Neural cell (in vitro differentiated cells): ENCODE measurements at regions not wholly inside any gene's neighbourhood (a gene's known extent, or its start where the extent isn't known, plus 50 kb on each side); places are given as distances from the start of the nearest gene placed in this dataset.

ENCODE experiments used
- EP300 ChIP-seq: fragments of 450-650 bp; conservative IDR thresholded peaks from 2 replicates; pipeline ENCODE4 v1.6.1; 2014; ENCODE audit warnings: antibody characterized with exemption, mild to moderate bottlenecking, moderate library complexity; ENCODE audit not compliant: poor library complexity, severe bottlenecking
- EZH2 ChIP-seq: fragments of 200-600, 300-800 bp; shearing (Covaris generic), sonication (generic); IDR thresholded peaks from 2 replicates; pipeline ENCODE4 v1.6.1; 2014; ENCODE audit warnings: antibody characterized with exemption, low read length, borderline replicate concordance, mild to moderate bottlenecking; ENCODE audit not compliant: insufficient read depth, poor library complexity, severe bottlenecking
- POLR2AphosphoS5 ChIP-seq: IDR thresholded peaks from 2 replicates; pipeline ENCODE4 v1.6.1; 2012
- RAD21 ChIP-seq: fragments of 450-650 bp; conservative IDR thresholded peaks from 2 replicates; pipeline ENCODE4 v1.6.1; 2014; ENCODE audit warnings: antibody characterized with exemption, mild to moderate bottlenecking, moderate library complexity
- SMC3 ChIP-seq: fragments of 450-650 bp; conservative IDR thresholded peaks from 2 replicates; pipeline ENCODE4 v1.6.1; 2014; ENCODE audit warnings: antibody characterized with exemption, mild to moderate bottlenecking, moderate library complexity; ENCODE audit not compliant: poor library complexity
- TAF1 ChIP-seq: IDR thresholded peaks from 2 replicates; pipeline ENCODE4 v1.6.1; 2012; ENCODE audit warnings: low read depth
- TF ChIP-seq, protein P1 (sequence below): fragments of 450-650 bp; IDR thresholded peaks from 2 replicates; pipeline ENCODE4 v1.5.1; 2014; ENCODE audit warnings: antibody characterized with exemption, mild to moderate bottlenecking, moderate library complexity; ENCODE audit not compliant: poor library complexity, severe bottlenecking

DNA sequence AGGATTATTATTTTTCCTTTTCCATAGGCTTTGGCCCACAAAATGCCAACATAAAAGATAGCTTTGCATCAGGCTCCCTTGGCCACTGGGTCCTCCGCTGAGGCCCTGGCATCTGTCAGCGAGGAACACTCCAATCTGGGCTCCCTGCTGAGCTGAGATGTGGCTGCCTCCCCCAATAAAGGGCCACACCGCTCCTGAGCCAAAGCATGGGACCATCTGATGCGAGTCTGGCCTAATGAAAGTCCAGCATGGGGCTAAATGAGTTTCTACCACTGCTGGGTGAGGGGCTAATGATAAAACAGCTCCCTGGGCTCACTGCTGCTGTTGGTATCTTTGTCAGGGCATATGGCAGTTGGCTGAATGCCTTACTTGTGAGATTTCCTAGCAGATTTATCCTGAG, 817.5 kb upstream of the SLC35B3 start:
- TF ChIP-seq POLR2AphosphoS5 (no peak), TAF1 (no peak), EP300 (no peak), RAD21 (no peak), EZH2 (no peak), SMC3 (no peak)
- TF ChIP-seq, protein P1, sequence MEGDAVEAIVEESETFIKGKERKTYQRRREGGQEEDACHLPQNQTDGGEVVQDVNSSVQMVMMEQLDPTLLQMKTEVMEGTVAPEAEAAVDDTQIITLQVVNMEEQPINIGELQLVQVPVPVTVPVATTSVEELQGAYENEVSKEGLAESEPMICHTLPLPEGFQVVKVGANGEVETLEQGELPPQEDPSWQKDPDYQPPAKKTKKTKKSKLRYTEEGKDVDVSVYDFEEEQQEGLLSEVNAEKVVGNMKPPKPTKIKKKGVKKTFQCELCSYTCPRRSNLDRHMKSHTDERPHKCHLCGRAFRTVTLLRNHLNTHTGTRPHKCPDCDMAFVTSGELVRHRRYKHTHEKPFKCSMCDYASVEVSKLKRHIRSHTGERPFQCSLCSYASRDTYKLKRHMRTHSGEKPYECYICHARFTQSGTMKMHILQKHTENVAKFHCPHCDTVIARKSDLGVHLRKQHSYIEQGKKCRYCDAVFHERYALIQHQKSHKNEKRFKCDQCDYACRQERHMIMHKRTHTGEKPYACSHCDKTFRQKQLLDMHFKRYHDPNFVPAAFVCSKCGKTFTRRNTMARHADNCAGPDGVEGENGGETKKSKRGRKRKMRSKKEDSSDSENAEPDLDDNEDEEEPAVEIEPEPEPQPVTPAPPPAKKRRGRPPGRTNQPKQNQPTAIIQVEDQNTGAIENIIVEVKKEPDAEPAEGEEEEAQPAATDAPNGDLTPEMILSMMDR, result no peak
